CD4-positive, alpha-beta T cell treated with Interleukin-10 for 1 hour (primary cell): ENCODE measurements at regions not wholly inside any gene's neighbourhood (a gene's known extent, or its start where the extent isn't known, plus 50 kb on each side); places are given as distances from the start of the nearest gene placed in this dataset.

ENCODE experiments used
- DNase-seq: peaks from one replicate; pipeline ENCODE4 v3.0.0-alpha.2; 2020

DNA sequence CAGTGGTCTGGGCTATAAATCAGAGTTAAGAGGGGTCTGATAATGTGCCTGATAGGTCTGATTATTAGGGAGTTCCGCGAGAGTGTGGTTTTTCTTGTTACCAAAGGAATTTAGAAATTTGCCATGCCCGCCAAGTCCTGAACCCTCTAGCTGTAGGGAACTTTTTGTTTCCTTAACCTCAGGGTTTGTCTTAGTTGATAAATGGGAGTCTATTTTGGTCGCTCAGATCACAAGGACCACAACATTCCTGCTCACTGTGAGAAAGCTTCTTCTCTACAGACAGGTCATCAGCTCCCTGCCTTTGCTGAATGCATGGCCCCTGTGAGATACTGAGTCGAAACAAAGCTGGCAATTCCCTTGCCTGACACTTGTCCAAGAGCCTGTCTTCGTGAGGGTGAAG is 497.8 kb downstream of the HS3ST4 start:
- DNase-seq, result no peak

DNA sequence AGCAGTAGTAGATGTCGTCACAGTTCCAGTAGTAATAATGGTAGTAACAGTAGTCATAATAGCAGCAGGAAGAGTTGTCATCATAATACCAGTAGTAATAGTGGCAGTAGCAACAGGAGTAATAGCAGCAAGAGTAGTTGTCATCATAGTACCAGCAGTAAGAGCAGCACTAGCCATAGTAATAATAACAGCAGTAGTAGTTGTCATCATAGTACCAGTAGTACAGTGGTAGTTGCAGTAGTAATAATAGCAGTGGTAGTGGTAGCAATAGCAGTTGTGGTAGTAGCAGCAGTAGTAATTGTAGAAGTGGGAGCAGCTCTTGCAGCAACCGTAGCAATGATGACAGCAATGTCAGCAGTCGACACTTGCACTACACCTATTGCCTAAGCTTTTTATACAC is 502.8 kb downstream of the HS3ST4 start:
- DNase-seq, result no peak

GRCh38 chr16:26195225-26195624 is 503.5 kb downstream of the HS3ST4 start:
- DNase-seq, result no peak

- DNase-seq, result no peak
Observed at GRCh38 chr16:26196310-26196709, 504.6 kb downstream of the HS3ST4 start.

DNA sequence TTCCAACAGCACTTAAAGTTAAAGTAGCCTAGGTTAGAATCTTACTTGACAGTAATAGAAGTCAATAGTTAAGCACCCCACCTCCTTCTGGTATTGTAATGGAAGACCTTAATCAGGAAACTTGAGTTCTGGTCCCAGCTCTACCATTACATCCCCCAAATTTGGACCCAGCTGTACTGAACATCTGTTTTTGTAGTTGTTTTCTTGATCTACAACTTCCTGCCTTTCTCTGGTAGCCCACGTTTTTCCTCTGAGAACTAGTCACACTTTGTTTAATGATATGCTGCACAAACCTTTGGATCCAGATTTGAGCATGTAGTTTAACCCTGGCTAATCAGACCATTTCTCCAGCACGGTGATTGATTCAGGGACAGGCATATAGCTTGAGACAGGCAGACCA is 505.0 kb downstream of the HS3ST4 start:
- no peak for DNase-seq

GRCh38 chr16:26197707-26198106 is 505.9 kb downstream of the HS3ST4 start:
- DNase-seq, result no peak

- no peak for DNase-seq
Observed at GRCh38 chr16:26198221-26198620, 506.5 kb downstream of the HS3ST4 start.

DNA sequence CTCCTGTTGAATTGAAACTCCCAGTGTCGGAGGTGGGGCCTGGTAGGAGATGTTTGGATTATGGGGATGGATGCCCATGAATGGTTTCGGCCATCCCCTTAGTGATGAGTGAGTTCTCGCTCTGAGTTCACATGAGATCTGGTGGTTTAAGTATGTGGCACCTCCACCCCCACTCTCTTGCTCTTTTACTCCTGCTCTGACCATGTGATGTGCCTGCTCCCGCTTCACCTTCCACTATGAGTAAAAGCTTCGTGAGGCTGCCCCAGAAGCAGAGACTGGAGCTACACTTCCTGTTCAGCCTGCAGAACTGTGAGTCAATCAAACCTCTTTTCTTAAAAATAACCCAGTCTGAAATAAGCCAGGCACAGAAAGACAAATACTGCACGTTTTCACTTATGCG is 512.4 kb downstream of the HS3ST4 start:
- no peak for DNase-seq

GRCh38 chr16:26211542-26211941 is 519.8 kb downstream of the HS3ST4 start:
- DNase-seq, result no peak

DNA sequence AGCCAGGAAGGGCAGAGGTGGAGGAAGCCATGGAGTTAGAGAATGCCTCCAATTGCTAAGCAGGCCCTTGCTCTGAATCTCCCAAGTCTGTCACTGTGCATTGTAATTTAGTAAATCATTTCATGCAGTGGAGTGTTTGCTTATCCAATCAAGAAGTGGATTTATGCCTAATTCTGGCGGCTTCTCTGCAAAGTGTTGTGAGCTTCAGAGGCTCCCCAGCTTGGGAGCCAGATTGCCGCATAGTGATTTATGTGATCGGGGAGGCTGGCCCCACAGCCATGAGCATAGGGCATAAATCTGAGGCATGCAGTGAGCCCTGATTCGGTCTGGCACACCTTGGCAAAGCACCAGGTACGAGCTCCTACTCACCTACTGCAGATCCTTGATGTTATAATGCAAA is 520.8 kb downstream of the HS3ST4 start:
- DNase-seq, result no peak

DNA sequence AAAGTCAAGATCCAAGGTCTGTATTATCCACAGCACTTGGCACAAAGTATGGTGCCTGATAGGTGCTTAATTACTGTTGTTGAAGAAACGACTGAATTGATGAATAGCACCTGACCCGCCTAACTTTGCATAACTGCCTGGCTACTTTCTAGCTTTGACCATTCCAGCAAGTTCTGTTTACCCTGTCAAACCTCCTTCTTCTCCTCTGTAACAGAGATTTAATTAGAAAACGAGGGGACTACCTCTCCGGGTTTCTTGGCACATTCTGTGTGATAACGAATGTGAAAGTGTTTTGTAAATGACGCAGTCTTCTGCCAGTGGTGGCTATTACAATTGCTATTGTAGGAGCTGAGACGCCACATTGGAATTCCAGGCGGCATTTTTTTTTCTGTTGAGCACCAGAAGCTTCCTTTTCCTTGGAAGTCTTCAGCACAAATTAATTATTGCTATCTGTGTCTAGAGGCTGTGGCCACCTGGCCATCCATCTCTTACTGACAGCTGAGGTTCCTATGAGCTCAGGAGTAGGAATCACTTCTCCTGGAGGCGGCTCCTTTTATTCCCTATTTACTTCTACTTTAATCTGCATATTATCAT is 522.9 kb downstream of the HS3ST4 start:
- DNase-seq, result no peak

DNA sequence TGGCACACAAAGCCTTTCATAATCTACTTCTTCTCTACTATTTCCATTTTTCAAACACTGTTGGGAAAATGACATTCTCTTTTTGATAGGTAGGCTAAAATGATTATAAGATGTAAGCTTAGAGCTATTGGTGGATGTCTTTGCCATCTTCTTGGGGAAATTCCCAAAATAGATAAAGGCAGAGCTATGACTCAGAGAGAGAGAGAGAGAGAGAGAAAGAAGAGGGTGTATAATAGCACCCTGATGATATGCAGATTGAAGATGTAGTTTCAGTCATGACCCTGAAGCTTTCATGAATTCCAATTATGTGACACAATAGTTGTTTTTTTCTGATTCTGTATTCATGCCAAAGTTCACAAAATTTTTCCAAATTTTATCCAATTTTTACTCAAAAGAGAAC is 529.1 kb downstream of the HS3ST4 start:
- DNase-seq, result no peak

DNA sequence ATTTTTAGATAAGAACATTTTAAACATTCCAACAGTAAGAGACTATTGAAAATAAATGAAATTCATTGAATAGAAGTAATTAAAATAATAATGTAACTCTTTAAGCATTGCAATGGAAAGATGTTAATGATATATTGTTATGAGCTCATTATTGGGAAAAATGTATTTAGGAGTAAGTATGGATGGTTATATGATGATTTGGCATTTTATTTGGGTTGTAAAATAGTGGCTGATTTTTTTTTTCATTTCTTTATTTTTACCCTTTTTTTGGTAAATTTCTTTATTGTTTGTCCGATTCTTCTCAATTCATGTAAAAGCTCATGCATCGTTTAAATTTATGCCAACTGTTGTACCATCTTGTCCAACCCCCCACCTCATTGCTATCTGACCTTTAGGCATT is 539.9 kb downstream of the HS3ST4 start:
- DNase-seq, result no peak

GRCh38 chr16:26240807-26241206 is 549.0 kb downstream of the HS3ST4 start:
- DNase-seq, result no peak

DNA sequence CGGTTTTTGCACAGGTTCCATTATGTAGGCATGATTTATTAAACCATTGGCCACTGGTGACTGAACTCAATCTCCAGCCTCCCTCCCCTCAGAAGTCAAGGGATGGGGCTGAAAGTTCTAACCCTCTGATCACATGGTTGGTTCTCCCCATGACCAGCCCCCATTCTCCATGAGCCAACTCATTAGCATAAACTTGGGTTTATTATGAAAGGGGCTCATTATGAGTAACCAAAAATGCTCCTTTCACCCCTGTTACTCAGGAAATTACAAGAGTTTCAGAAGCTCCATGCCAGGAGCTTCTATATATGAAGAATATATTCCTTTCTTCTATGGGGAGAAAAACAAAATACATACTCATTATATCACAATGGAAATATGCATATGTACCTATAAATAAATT is 555.3 kb downstream of the HS3ST4 start:
- DNase-seq, result no peak

- no peak for DNase-seq
Observed at GRCh38 chr16:26252598-26252997, 560.8 kb downstream of the HS3ST4 start.

GRCh38 chr16:26261621-26262020 is 569.9 kb downstream of the HS3ST4 start:
- DNase-seq, result no peak

DNA sequence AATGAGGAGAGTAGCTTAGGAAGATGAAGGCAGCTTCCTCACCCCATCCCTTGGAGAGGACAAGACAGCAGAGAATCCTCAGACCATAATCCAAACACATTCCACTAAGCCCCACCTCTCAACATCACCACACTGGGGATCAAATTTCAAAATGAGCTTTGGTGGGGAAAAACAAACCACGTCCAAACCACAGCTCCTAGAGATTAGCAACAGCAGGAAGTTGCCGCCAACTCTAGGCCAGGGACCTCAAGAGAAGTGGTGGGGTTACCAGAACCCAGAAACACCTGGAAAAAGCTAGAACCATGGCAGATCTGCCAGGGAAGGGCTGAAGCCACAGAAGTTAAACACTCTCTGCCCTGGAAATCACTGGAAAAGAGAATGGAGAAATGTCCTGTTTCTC is 571.6 kb downstream of the HS3ST4 start:
- no peak for DNase-seq

DNA sequence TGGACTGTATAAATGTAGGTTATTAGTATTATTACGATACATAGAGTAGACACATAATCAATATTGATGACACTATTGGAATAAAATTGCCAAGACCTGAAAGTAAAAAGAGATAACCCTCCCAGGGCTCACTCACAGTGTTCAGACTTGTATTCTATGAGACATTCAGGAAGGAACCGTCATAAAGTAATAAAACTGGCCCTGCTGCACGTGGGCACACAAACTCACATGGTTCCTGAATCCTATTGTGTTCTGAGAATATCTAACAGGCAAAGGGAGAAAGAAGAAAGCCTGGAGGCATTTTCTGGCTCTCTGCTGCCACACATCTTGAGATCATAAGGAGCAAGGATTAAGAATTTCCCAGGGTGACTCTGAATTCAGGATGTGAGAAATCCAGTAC is 575.9 kb downstream of the HS3ST4 start:
- no peak for DNase-seq

DNA sequence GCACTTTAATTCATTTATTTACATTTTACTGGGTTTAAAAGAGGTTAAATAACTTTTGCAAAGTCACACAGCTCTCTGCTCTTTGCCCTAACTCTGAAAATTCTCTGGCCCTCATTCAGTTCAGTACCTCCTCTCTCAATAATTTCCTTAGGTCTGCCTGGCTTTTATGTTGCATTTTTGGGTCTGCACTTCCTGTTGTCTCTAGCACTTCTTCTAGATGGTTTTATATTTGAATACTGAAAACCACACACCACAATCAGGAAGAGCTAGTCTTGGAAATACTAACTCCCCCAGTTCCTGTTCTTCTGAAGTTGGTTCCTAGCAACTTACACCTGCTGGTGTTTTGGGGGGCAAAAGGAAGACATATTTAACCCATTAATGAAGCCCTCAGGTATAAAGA is 577.9 kb downstream of the HS3ST4 start:
- DNase-seq, result no peak

- DNase-seq, result no peak
Observed at GRCh38 chr16:26273607-26274006, 581.8 kb downstream of the HS3ST4 start.

DNA sequence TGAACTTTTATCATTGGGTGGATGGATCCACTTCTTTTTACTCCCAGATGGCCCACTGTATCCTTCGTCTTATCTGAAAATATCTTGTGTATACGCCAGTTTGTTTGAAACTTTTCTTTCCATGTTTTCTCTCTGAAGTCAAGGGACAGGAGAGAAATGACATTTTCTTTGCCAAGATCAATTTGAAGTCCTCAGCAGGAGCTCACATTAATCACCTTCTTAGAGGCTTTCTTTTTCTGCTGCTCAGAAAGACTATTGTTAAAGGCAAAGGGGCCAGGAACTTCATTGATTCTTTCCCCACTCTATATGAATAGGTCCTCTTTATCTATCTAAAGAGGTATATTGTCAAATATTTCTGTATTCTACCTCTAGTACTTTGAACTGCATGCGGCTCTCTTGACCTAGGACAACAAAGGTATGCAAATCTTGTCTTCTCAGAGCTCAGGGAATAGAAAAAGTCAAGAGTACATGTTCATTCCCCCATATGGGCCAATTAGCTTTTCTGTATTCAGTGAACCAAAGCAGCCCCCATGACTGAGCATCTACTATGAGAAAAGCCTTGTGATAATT is 583.3 kb downstream of the HS3ST4 start:
- DNase-seq, result no peak

DNA sequence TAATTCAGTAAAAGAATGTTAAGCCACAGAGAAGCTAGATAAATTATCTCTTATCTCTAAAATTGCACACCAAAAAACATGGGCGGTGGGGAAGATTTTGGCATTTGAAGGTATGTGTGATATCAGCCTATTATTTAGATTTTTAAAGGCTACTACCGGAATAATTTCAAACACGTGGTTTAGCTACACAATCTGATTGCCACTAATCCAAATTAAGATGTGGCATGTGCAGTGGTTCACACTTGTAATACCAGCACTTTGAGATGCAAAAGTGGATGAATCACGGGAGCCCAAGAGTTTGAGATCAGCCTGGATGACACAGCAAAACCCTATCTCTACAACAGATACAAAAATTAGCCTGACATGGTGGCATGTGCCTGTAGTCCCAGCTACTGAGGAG is 584.5 kb downstream of the HS3ST4 start:
- no peak for DNase-seq

- no peak for DNase-seq
Observed at GRCh38 chr16:26281381-26282110, 589.8 kb downstream of the HS3ST4 start.
